H1 (cell line): ENCODE measurements at regions not wholly inside any gene's neighbourhood (a gene's known extent, or its start where the extent isn't known, plus 50 kb on each side); places are given as distances from the start of the nearest gene placed in this dataset.

Experiments used
- ATF2 ChIP-seq: IDR thresholded peaks from 2 replicates; pipeline ENCODE4 v1.6.1; 2012; ENCODE audit warnings: low read length, inconsistent platforms
- CHD7 ChIP-seq: fragments of 300-600 bp; sonication (generic); IDR thresholded peaks from 2 replicates; pipeline ENCODE4 v1.7.1; 2012; ENCODE audit warnings: low read length, moderate library complexity, mild to moderate bottlenecking, inconsistent platforms; ENCODE audit not compliant: insufficient replicate concordance
- MAX ChIP-seq: IDR thresholded peaks from 2 replicates; pipeline ENCODE4 v1.6.1; 2012; ENCODE audit warnings: inconsistent platforms
- NRF1 ChIP-seq: IDR thresholded peaks from 2 replicates; pipeline ENCODE4 v1.6.1; 2011; ENCODE audit warnings: mild to moderate bottlenecking, low read depth, low read length, improper control_type of control experiment

- TF ChIP-seq CHD7 (no peak), MAX (no peak), ATF2 (no peak), NRF1 (no peak)
Measured at GRCh38 chrX:122389005-122389404, 795.1 kb upstream of the GRIA3 start (continued).
